ENCODE measurements at regions not wholly inside any gene's neighbourhood (a gene's known extent, or its start where the extent isn't known, plus 50 kb on each side); places are given as distances from the start of the nearest gene placed in this dataset.

- no peak for TF ChIP-seq SP1 (CRISPR knock-in tag; IDR thresholded peaks at IDR 0.05)
- TF ChIP-seq CTCF (IDR thresholded peaks at IDR 0.05 in 2 of 3, conservative IDR thresholded peaks at IDR 0.05 in 1 of 3; ENCODE audit: insufficient read depth in 2 of 3, low read depth in 1 of 3, low read length in 3 of 3) = no peak
- no peak for TF ChIP-seq SETDB1 (IDR thresholded peaks at IDR 0.05; ENCODE audit: low read length)
- no peak for TF ChIP-seq CHCHD3 (CRISPR knock-in tag; IDR thresholded peaks at IDR 0.05)
- no peak for TF ChIP-seq ZBTB33 (CRISPR knock-in tag; IDR thresholded peaks at IDR 0.05)
- TF ChIP-seq CBFA2T3 (IDR thresholded peaks at IDR 0.05) = no peak
These were observed 114.2 kb downstream of the SIPA1L2 start for GRCh38 chr1:232515706-232516105.

Measured in K562 (cell line).